ENCODE measurements at regions not wholly inside any gene's neighbourhood (a gene's known extent, or its start where the extent isn't known, plus 50 kb on each side); places are given as distances from the start of the nearest gene placed in this dataset.

DNA sequence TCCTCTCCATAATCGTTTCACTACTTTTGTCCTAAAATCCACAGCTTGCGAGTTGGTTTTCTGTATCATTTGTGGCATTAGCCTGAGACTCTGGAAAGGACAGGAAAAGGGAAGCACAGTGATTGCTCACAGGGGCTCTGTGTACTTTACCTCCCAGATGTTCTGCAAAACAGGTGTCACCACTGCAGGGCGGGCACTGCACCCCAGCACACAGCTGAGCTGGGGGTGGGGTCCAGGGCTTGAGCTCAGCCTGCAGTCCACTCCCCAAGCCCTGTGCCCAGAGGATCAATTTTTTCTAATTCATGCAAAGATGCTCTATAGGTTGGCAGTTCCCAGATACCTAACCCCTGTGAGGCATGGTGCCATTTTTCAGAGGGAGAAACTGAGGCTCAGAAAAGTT, 119.4 kb upstream of the GLI2 start:
- TF ChIP-seq POLR2A (IDR thresholded peaks at IDR 0.05) (no peak), POLR2AphosphoS5 (IDR thresholded peaks at IDR 0.05; ENCODE audit: insufficient read depth in 1 of 2, low read depth in 1 of 2) (no peak)
- TF ChIP-seq, protein P1, sequence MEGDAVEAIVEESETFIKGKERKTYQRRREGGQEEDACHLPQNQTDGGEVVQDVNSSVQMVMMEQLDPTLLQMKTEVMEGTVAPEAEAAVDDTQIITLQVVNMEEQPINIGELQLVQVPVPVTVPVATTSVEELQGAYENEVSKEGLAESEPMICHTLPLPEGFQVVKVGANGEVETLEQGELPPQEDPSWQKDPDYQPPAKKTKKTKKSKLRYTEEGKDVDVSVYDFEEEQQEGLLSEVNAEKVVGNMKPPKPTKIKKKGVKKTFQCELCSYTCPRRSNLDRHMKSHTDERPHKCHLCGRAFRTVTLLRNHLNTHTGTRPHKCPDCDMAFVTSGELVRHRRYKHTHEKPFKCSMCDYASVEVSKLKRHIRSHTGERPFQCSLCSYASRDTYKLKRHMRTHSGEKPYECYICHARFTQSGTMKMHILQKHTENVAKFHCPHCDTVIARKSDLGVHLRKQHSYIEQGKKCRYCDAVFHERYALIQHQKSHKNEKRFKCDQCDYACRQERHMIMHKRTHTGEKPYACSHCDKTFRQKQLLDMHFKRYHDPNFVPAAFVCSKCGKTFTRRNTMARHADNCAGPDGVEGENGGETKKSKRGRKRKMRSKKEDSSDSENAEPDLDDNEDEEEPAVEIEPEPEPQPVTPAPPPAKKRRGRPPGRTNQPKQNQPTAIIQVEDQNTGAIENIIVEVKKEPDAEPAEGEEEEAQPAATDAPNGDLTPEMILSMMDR (IDR thresholded peaks at IDR 0.05) = no peak

Data from vagina (tissue), 2 donors.